OCI-LY7 (cell line): ENCODE measurements at regions not wholly inside any gene's neighbourhood (a gene's known extent, or its start where the extent isn't known, plus 50 kb on each side); places are given as distances from the start of the nearest gene placed in this dataset.

ENCODE experiments used
- BruUV-seq: library from RNA; stranded (reverse); fragments of 400-500 nt; replicated peaks from 2 replicates; lab custom pipeline; 2021; lab: Mats Ljungman, UMichigan
- CTCF ChIA-PET: fragments of 300-600 bp; sonication (Branson Sonifier 250); formaldehyde crosslinking; loops from one replicate; lab custom pipeline; 2022; ENCODE audit warnings: antibody characterized with exemption; ENCODE audit not compliant: unreplicated experiment; lab: Charles Lee
- POLR2A ChIA-PET: fragments of 300-600 bp; sonication (Branson Sonifier 250); formaldehyde crosslinking; loops from one replicate; lab custom pipeline; 2022; ENCODE audit warnings: antibody characterized with exemption; lab: Charles Lee
- DNase-seq: peaks from one replicate; pipeline ENCODE4 v3.0.0-alpha.2; 2015; ENCODE audit warnings: low spot score
- H2AFZ ChIP-seq: fragments of 200-600 bp; sonication (generic), shearing (Covaris generic); 2 replicates; pipeline ENCODE4 v1.6.1; 2014; ENCODE audit warnings: mild to moderate bottlenecking, antibody characterized with exemption, low read length, moderate library complexity
- H3K27ac ChIP-seq: fragments of 200-600 bp; sonication (generic); 2 replicates; pipeline ENCODE4 v1.5.1; 2014; ENCODE audit warnings: mixed run types, low read depth, mild to moderate bottlenecking, moderate library complexity, low read length, inconsistent platforms; ENCODE audit not compliant: poor library complexity, severe bottlenecking
- H3K36me3 ChIP-seq: fragments of 200-600 bp; sonication (generic); 2 replicates; pipeline ENCODE4 v1.6.1; 2014; ENCODE audit warnings: mild to moderate bottlenecking, antibody characterized with exemption, low read length, moderate library complexity, mixed read lengths; ENCODE audit not compliant: insufficient read depth
- H3K4me1 ChIP-seq: fragments of 200-600 bp; sonication (generic); 2 replicates; pipeline ENCODE4 v1.5.1; 2014; ENCODE audit warnings: mild to moderate bottlenecking, low read length; ENCODE audit not compliant: insufficient read depth, poor library complexity, severe bottlenecking
- H3K4me2 ChIP-seq: fragments of 200-600 bp; sonication (generic); 2 replicates; pipeline ENCODE4 v1.6.1; 2014; ENCODE audit warnings: mild to moderate bottlenecking, low read length
- H3K4me3 ChIP-seq: fragments of 200-600 bp; sonication (generic); 2 replicates; pipeline ENCODE4 v1.5.1; 2014; ENCODE audit warnings: mild to moderate bottlenecking, low read depth, low read length; ENCODE audit not compliant: poor library complexity, severe bottlenecking
- H3K79me2 ChIP-seq: fragments of 200-600 bp; sonication (generic); 2 replicates; pipeline ENCODE4 v1.6.1; 2016; ENCODE audit warnings: low read depth, mild to moderate bottlenecking, low read length, moderate library complexity, mixed read lengths; ENCODE audit not compliant: insufficient read depth
- H3K9me2 ChIP-seq: fragments of 200-600 bp; sonication (generic); 2 replicates; pipeline ENCODE4 v1.6.1; 2016; ENCODE audit warnings: mild to moderate bottlenecking, low read length, mixed read lengths; ENCODE audit not compliant: insufficient read depth
- H3K9me3 ChIP-seq: fragments of 200-600 bp; sonication (generic); 2 replicates; pipeline ENCODE4 v1.6.1; 2014; ENCODE audit warnings: mild to moderate bottlenecking, mixed run types, low read length, mixed read lengths
- H4K20me1 ChIP-seq: fragments of 200-600 bp; sonication (generic); 2 replicates; pipeline ENCODE4 v1.6.1; 2014; ENCODE audit warnings: mild to moderate bottlenecking, antibody characterized with exemption, low read length, moderate library complexity, mixed read lengths; ENCODE audit not compliant: insufficient read depth
- CTCF ChIP-seq: fragments of 200-600 bp; sonication (generic); conservative IDR thresholded peaks from 2 replicates; pipeline ENCODE4 v1.5.1; 2014; ENCODE audit warnings: mild to moderate bottlenecking, antibody characterized with exemption, low read length, moderate library complexity, mixed read lengths
- EZH2phosphoT487 ChIP-seq: fragments of 200-600 bp; sonication (generic); IDR thresholded peaks from 2 replicates; pipeline ENCODE4 v1.6.1; 2018; ENCODE audit warnings: low read depth, borderline replicate concordance, mild to moderate bottlenecking, mixed run types, antibody characterized with exemption, low read length, moderate library complexity, mixed read lengths
- intact Hi-C: fragments of 100-400 bp; cut with micrococcal nuclease; formaldehyde crosslinking; loops from one replicate; pipeline ENCODE4 v1.10.0; 2022; ENCODE audit not compliant: unreplicated experiment

- BruUV-seq: no TSS peak
- H2AFZ ChIP-seq: no peak overlapping the region
- DNase-seq: no peak
- TF ChIP-seq EZH2phosphoT487 (no peak), CTCF (no peak)
- CTCF ChIA-PET: no interaction called here
- no peaks in the 10 kb centered on the region for H3K9me2 ChIP-seq
- no peaks in the 10 kb centered on the region for H3K79me2 ChIP-seq
- intact Hi-C loops: no loop called here
- no peaks in the 10 kb centered on the region for H3K4me1 ChIP-seq
- H3K36me3 ChIP-seq: no peaks in the 10 kb centered on the region
- H3K27ac ChIP-seq: no peak overlapping the region
- H4K20me1 ChIP-seq: no peaks in the 10 kb centered on the region
- H3K4me3 ChIP-seq: no peak overlapping the region
- POLR2A ChIA-PET: no interaction called here
- no peaks in the 10 kb centered on the region for H3K9me3 ChIP-seq
- no peak overlapping the region for H3K4me2 ChIP-seq
These were observed 1064.9 kb downstream of the NXPH1 start for GRCh38 chr7:9498303-9498702.

- Histone ChIP-seq H3K36me3 (no peaks in the 10 kb centered on the region), H3K9me2 (no peaks in the 10 kb centered on the region), H3K4me1 (no peaks in the 10 kb centered on the region), H3K4me3 (no peak overlapping the region), H3K9me3 (no peaks in the 10 kb centered on the region), H4K20me1 (no peaks in the 10 kb centered on the region), H3K79me2 (no peaks in the 10 kb centered on the region), H2AFZ (no peak overlapping the region), H3K27ac (no peak overlapping the region), H3K4me2 (no peak overlapping the region)
- TF ChIP-seq EZH2phosphoT487 (no peak), CTCF (no peak)
- intact Hi-C loops: no loop called here
- POLR2A ChIA-PET: interaction anchor here (0.7 kb wide), 1 partner anchor 241 kb away, joined by 3 read pairs; no protein-coding TSS in a partner anchor
- CTCF ChIA-PET: no interaction called here
- DNase-seq: no peak
- BruUV-seq: no TSS peak
These were observed 1068.9 kb downstream of the NXPH1 start for GRCh38 chr7:9502269-9502668.

- ChIA-PET POLR2A (no interaction called here), CTCF (no interaction called here)
- Histone ChIP-seq H2AFZ (no peak overlapping the region), H3K9me2 (no peaks in the 10 kb centered on the region), H3K4me1 (no peaks in the 10 kb centered on the region), H3K36me3 (no peaks in the 10 kb centered on the region), H3K9me3 (no peaks in the 10 kb centered on the region), H3K4me3 (no peak overlapping the region), H3K4me2 (no peak overlapping the region), H3K79me2 (no peaks in the 10 kb centered on the region), H4K20me1 (no peaks in the 10 kb centered on the region), H3K27ac (no peak overlapping the region)
- no peak for DNase-seq
- BruUV-seq: no TSS peak
- TF ChIP-seq CTCF: no peak
- TF ChIP-seq EZH2phosphoT487: no peak
- intact Hi-C loops: no loop called here
These were observed 1071.3 kb downstream of the NXPH1 start for GRCh38 chr7:9504678-9505077.
